OCI-M1 (cell line): ENCODE measurements at regions not wholly inside any gene's neighbourhood (a gene's known extent, or its start where the extent isn't known, plus 50 kb on each side); places are given as distances from the start of the nearest gene placed in this dataset.

Experiments used
- DNase-seq: peaks from one replicate; lab custom pipeline; 2025; lab: John Stamatoyannopoulos, UW

GRCh38 chr17:72523491-72523890, 402.7 kb downstream of the SOX9 start:
- DNase-seq, result no peak

GRCh38 chr17:72525225-72526015, 404.6 kb downstream of the SOX9 start:
- no peak for DNase-seq

GRCh38 chr17:72526769-72527168, 405.9 kb downstream of the SOX9 start:
- no peak for DNase-seq

- DNase-seq, result no peak
These were observed 407.0 kb downstream of the SOX9 start for GRCh38 chr17:72527789-72528188.

- DNase-seq, result no peak
These were observed 407.9 kb downstream of the SOX9 start for GRCh38 chr17:72528683-72529082.

- no peak for DNase-seq
These were observed 408.6 kb downstream of the SOX9 start for GRCh38 chr17:72529386-72529785.

GRCh38 chr17:72530454-72530853, 409.6 kb downstream of the SOX9 start:
- DNase-seq, result no peak

- peak; percentile 36 for DNase-seq
These were observed 410.9 kb downstream of the SOX9 start for GRCh38 chr17:72531729-72532128.

GRCh38 chr17:72534265-72534664, 413.4 kb downstream of the SOX9 start:
- DNase-seq, result no peak

- DNase-seq, result no peak
These were observed 414.0 kb downstream of the SOX9 start for GRCh38 chr17:72534776-72535175.

GRCh38 chr17:72535346-72535745, 414.5 kb downstream of the SOX9 start:
- DNase-seq, result no peak

GRCh38 chr17:72535779-72536178, 415.0 kb downstream of the SOX9 start:
- no peak for DNase-seq

GRCh38 chr17:72536788-72537187, 416.0 kb downstream of the SOX9 start:
- DNase-seq, result no peak

- no peak for DNase-seq
These were observed 417.6 kb downstream of the SOX9 start for GRCh38 chr17:72538443-72538842.

- DNase-seq, result no peak
These were observed 418.1 kb downstream of the SOX9 start for GRCh38 chr17:72538901-72539352.

- DNase-seq, result peak; percentile 72
These were observed 419.4 kb downstream of the SOX9 start for GRCh38 chr17:72539981-72540897.

- DNase-seq, result no peak
These were observed 421.5 kb downstream of the SOX9 start for GRCh38 chr17:72542317-72542716.

- no peak for DNase-seq
These were observed 424.9 kb downstream of the SOX9 start for GRCh38 chr17:72545766-72546165.

GRCh38 chr17:72553051-72553755, 432.4 kb downstream of the SOX9 start:
- no peak for DNase-seq

GRCh38 chr17:72554508-72554907, 433.7 kb downstream of the SOX9 start:
- DNase-seq, result no peak

GRCh38 chr17:72555052-72555451, 434.2 kb downstream of the SOX9 start:
- no peak for DNase-seq
